Panc1 (cell line): ENCODE measurements at regions not wholly inside any gene's neighbourhood (a gene's known extent, or its start where the extent isn't known, plus 50 kb on each side); places are given as distances from the start of the nearest gene placed in this dataset.

Source experiments
- CTCF ChIP-seq: fragments of 450-650 bp; IDR thresholded peaks from 2 replicates; pipeline ENCODE4 v1.5.1; 2017; ENCODE audit warnings: mild to moderate bottlenecking
- POLR2AphosphoS5 ChIP-seq: IDR thresholded peaks from 2 replicates; pipeline ENCODE4 v1.6.1; 2012; ENCODE audit warnings: mild to moderate bottlenecking, low read depth, low read length, moderate library complexity
- REST ChIP-seq, 2 experiments: IDR thresholded peaks; 2 replicates each; pipeline ENCODE4 v1.6.1; 2011 to 2012; ENCODE audit warnings: low read depth in 2 of 2, control low read depth in 1 of 2, low read length in 1 of 2, mild to moderate bottlenecking in 1 of 2, moderate library complexity in 1 of 2; ENCODE audit not compliant: insufficient read depth in 1 of 2
- SIN3A ChIP-seq: IDR thresholded peaks from 2 replicates; pipeline ENCODE4 v1.6.1; 2012; ENCODE audit warnings: low read depth, mild to moderate bottlenecking, low read length, moderate library complexity, borderline replicate concordance; ENCODE audit not compliant: insufficient read depth
- TCF7L2 ChIP-seq: IDR thresholded peaks from 2 replicates; pipeline ENCODE4 v1.6.1; 2011; ENCODE audit warnings: mild to moderate bottlenecking, low read depth, low read length, inconsistent platforms

- no peak for TF ChIP-seq CTCF
- TF ChIP-seq POLR2AphosphoS5 = 0 out of 2 replicates have a peak, but pooled peaks have one; percentile 40
- TF ChIP-seq REST (IDR thresholded peaks at IDR 0.05; ENCODE audit: insufficient read depth in 1 of 2, low read depth in 2 of 2, low read length in 1 of 2) = no peak
- TF ChIP-seq SIN3A = no peak
- no peak for TF ChIP-seq TCF7L2
Observed at GRCh38 chr9:88075966-88076285, 62.3 kb downstream of the SPATA31C2 start.
